CD8-positive, alpha-beta memory T cell (primary cell): ENCODE measurements at regions not wholly inside any gene's neighbourhood (a gene's known extent, or its start where the extent isn't known, plus 50 kb on each side); places are given as distances from the start of the nearest gene placed in this dataset.

Experiments used
- CTCF ChIA-PET: fragments of 350-600 bp; sonication (Branson Sonifier 250); formaldehyde crosslinking; loops from one replicate; lab custom pipeline; 2021; ENCODE audit warnings: antibody characterized with exemption; lab: Charles Lee
- POLR2A ChIA-PET: fragments of 350-600 bp; sonication (Branson Sonifier 250); formaldehyde crosslinking; loops from one replicate; lab custom pipeline; 2021; ENCODE audit warnings: antibody characterized with exemption; lab: Charles Lee
- DNase-seq, 5 donors: peaks; one replicate each; pipeline versions ENCODE4 v3.0.0 to v3.0.0-alpha.2; 2020 to 2022; ENCODE audit warnings: mixed read lengths in 1 of 5
- H3K27ac ChIP-seq: one replicate; pipeline ENCODE4 v1.7.0; 2013; ENCODE audit warnings: low read depth, mild to moderate bottlenecking, low read length, moderate library complexity
- H3K27me3 ChIP-seq: 2 replicates; pipeline ENCODE4 v1.7.0; 2013; ENCODE audit warnings: low read length, mild to moderate bottlenecking; ENCODE audit not compliant: insufficient read depth, poor library complexity, severe bottlenecking
- H3K36me3 ChIP-seq: 2 replicates; pipeline ENCODE4 v1.7.0; 2013; ENCODE audit warnings: mild to moderate bottlenecking, low read length, moderate library complexity; ENCODE audit not compliant: insufficient read depth
- H3K4me1 ChIP-seq: 2 replicates; pipeline ENCODE4 v1.7.0; 2013; ENCODE audit warnings: mild to moderate bottlenecking, low read length, moderate library complexity; ENCODE audit not compliant: insufficient read depth
- H3K4me3 ChIP-seq: 2 replicates; pipeline ENCODE4 v1.7.0; 2013; ENCODE audit warnings: mild to moderate bottlenecking, low read length
- H3K9me3 ChIP-seq: 2 replicates; pipeline ENCODE4 v1.7.0; 2013; ENCODE audit warnings: mild to moderate bottlenecking, low read length
- H3K27ac Mint-ChIP-seq, 8 donors: one replicate each; pipeline ENCODE4 v1.8.0; 2020 to 2021; ENCODE audit warnings: mixed read lengths in 8 of 8, mild to moderate bottlenecking in 6 of 8, inconsistent platforms in 3 of 8, moderate library complexity in 3 of 8
- H3K27me3 Mint-ChIP-seq, 2 donors: one replicate each; pipeline ENCODE4 v1.8.0; 2020 to 2021; ENCODE audit warnings: mixed read lengths in 2 of 2, mild to moderate bottlenecking in 1 of 2, moderate library complexity in 1 of 2
- H3K36me3 Mint-ChIP-seq, 3 donors: one replicate each; pipeline ENCODE4 v1.8.0; 2020 to 2021; ENCODE audit warnings: mixed read lengths in 3 of 3, inconsistent platforms in 1 of 3, mild to moderate bottlenecking in 1 of 3
- H3K4me1 Mint-ChIP-seq, 3 donors: one replicate each; pipeline ENCODE4 v1.8.0; 2020 to 2021; ENCODE audit warnings: mixed read lengths in 3 of 3, inconsistent platforms in 1 of 3, mild to moderate bottlenecking in 1 of 3
- H3K4me3 Mint-ChIP-seq, 7 donors: one replicate each; pipeline ENCODE4 v1.8.0; 2020 to 2021; ENCODE audit warnings: mixed read lengths in 7 of 7, mild to moderate bottlenecking in 6 of 7, moderate library complexity in 4 of 7, inconsistent platforms in 2 of 7
- H3K9me3 Mint-ChIP-seq, 5 donors: one replicate each; pipeline ENCODE4 v1.8.0; 2020 to 2022; ENCODE audit warnings: mixed read lengths in 5 of 5, mild to moderate bottlenecking in 3 of 5, moderate library complexity in 2 of 5, inconsistent platforms in 1 of 5

- no peak for DNase-seq
- no peaks in the 10 kb centered on the region for H3K4me1 ChIP-seq
- Mint-ChIP-seq H3K27ac (peak overlapping the region in 1 of 8 donors; percentile 21), H3K36me3 (no peaks in the 10 kb centered on the region), H3K4me1 (no peaks in the 10 kb centered on the region), H3K27me3 (no peaks in the 10 kb centered on the region), H3K9me3 (peaks cover 2 to 23% (median 6%) of the 10 kb centered on the region in 5 donors), H3K4me3 (no peak overlapping the region)
- CTCF ChIA-PET: interaction anchor here (0.7 kb wide), 1 partner anchor 25 kb away, joined by 3 read pairs; no protein-coding TSS in a partner anchor
- no peaks in the 10 kb centered on the region for H3K36me3 ChIP-seq
- H3K27me3 ChIP-seq: no peaks in the 10 kb centered on the region
- H3K27ac ChIP-seq: no peak overlapping the region
- no peaks in the 10 kb centered on the region for H3K9me3 ChIP-seq
- POLR2A ChIA-PET: no interaction called here
- no peak overlapping the region for H3K4me3 ChIP-seq
These were observed 635.7 kb upstream of the ANKRD30A start for GRCh38 chr10:36489611-36490228.

GRCh38 chr10:36489181-36489580 is 636.2 kb upstream of the ANKRD30A start:
- H3K27me3 Mint-ChIP-seq: no peaks in the 10 kb centered on the region
- CTCF ChIA-PET: interaction anchor here (0.7 kb wide), 1 partner anchor 26 kb away, joined by 3 read pairs; no protein-coding TSS in a partner anchor
- POLR2A ChIA-PET: no interaction called here

GRCh38 chr10:36488579-36488978 is 636.8 kb upstream of the ANKRD30A start:
- H3K36me3 Mint-ChIP-seq: no peaks in the 10 kb centered on the region
- ChIA-PET POLR2A (no interaction called here), CTCF (no interaction called here)
- H3K27ac Mint-ChIP-seq: no peak overlapping the region
- Histone ChIP-seq H3K27ac (no peak overlapping the region), H3K4me3 (no peak overlapping the region), H3K36me3 (no peaks in the 10 kb centered on the region), H3K27me3 (no peaks in the 10 kb centered on the region), H3K9me3 (no peaks in the 10 kb centered on the region), H3K4me1 (no peaks in the 10 kb centered on the region)
- H3K4me1 Mint-ChIP-seq: no peaks in the 10 kb centered on the region
- H3K27me3 Mint-ChIP-seq: no peaks in the 10 kb centered on the region
- H3K4me3 Mint-ChIP-seq: no peak overlapping the region
- DNase-seq: no peak
- H3K9me3 Mint-ChIP-seq: peaks cover 0 to 30% (median 6%) of the 10 kb centered on the region in 5 donors

More at GRCh38 chr10:36489181-36489580, 636.2 kb upstream of the ANKRD30A start:
- H3K27me3 ChIP-seq: no peaks in the 10 kb centered on the region
- Mint-ChIP-seq H3K4me3 (no peak overlapping the region), H3K4me1 (no peaks in the 10 kb centered on the region), H3K9me3 (peaks cover 2 to 28% (median 6%) of the 10 kb centered on the region in 5 donors), H3K27ac (no peak overlapping the region), H3K36me3 (no peaks in the 10 kb centered on the region)
- H3K4me3 ChIP-seq: no peak overlapping the region
- H3K4me1 ChIP-seq: no peaks in the 10 kb centered on the region
- H3K36me3 ChIP-seq: no peaks in the 10 kb centered on the region
- H3K9me3 ChIP-seq: no peaks in the 10 kb centered on the region
- no peak overlapping the region for H3K27ac ChIP-seq
- DNase-seq: no peak

- Mint-ChIP-seq H3K4me3 (no peak overlapping the region), H3K27ac (no peak overlapping the region), H3K9me3 (peaks cover 0 to 11% (median 3%) of the 10 kb centered on the region in 5 donors), H3K36me3 (no peaks in the 10 kb centered on the region), H3K4me1 (no peaks in the 10 kb centered on the region), H3K27me3 (no peaks in the 10 kb centered on the region)
- Histone ChIP-seq H3K27ac (no peak overlapping the region), H3K9me3 (no peaks in the 10 kb centered on the region), H3K27me3 (no peaks in the 10 kb centered on the region), H3K36me3 (no peaks in the 10 kb centered on the region), H3K4me3 (no peak overlapping the region), H3K4me1 (no peaks in the 10 kb centered on the region)
- ChIA-PET CTCF (no interaction called here), POLR2A (no interaction called here)
- DNase-seq: no peak
These were observed 646.3 kb upstream of the ANKRD30A start for GRCh38 chr10:36479073-36479472.

- no peaks in the 10 kb centered on the region for H3K4me1 Mint-ChIP-seq
- Histone ChIP-seq H3K4me1 (no peaks in the 10 kb centered on the region), H3K27ac (no peak overlapping the region), H3K27me3 (no peaks in the 10 kb centered on the region), H3K36me3 (no peaks in the 10 kb centered on the region), H3K9me3 (no peaks in the 10 kb centered on the region), H3K4me3 (no peak overlapping the region)
- no peaks in the 10 kb centered on the region for H3K36me3 Mint-ChIP-seq
- H3K27ac Mint-ChIP-seq: no peak overlapping the region
- ChIA-PET POLR2A (no interaction called here), CTCF (no interaction called here)
- H3K9me3 Mint-ChIP-seq: peaks cover 0 to 14% (median 2%) of the 10 kb centered on the region in 5 donors
- H3K4me3 Mint-ChIP-seq: no peak overlapping the region
- no peaks in the 10 kb centered on the region for H3K27me3 Mint-ChIP-seq
- no peak for DNase-seq
These were observed 649.0 kb upstream of the ANKRD30A start for GRCh38 chr10:36476399-36476798.

- ChIA-PET POLR2A (no interaction called here), CTCF (no interaction called here)
- H3K36me3 ChIP-seq: no peaks in the 10 kb centered on the region
- H3K27me3 Mint-ChIP-seq: no peaks in the 10 kb centered on the region
- H3K27ac Mint-ChIP-seq: no peak overlapping the region
- H3K27me3 ChIP-seq: no peaks in the 10 kb centered on the region
- H3K4me3 ChIP-seq: no peak overlapping the region
- H3K9me3 ChIP-seq: no peaks in the 10 kb centered on the region
- DNase-seq: no peak
- H3K36me3 Mint-ChIP-seq: no peaks in the 10 kb centered on the region
- no peaks in the 10 kb centered on the region for H3K4me1 ChIP-seq
- no peaks in the 10 kb centered on the region for H3K4me1 Mint-ChIP-seq
- H3K27ac ChIP-seq: no peak overlapping the region
- no peak overlapping the region for H3K4me3 Mint-ChIP-seq
- peaks cover 0 to 14% (median 2%) of the 10 kb centered on the region in 5 donors for H3K9me3 Mint-ChIP-seq
These were observed 649.7 kb upstream of the ANKRD30A start for GRCh38 chr10:36475746-36476145.

GRCh38 chr10:36474456-36474855 is 650.9 kb upstream of the ANKRD30A start:
- Mint-ChIP-seq H3K27ac (no peak overlapping the region), H3K36me3 (no peaks in the 10 kb centered on the region), H3K9me3 (peaks cover 0 to 14% (median 2%) of the 10 kb centered on the region in 5 donors), H3K27me3 (no peaks in the 10 kb centered on the region), H3K4me1 (no peaks in the 10 kb centered on the region), H3K4me3 (no peak overlapping the region)
- H3K4me3 ChIP-seq: no peak overlapping the region
- no peaks in the 10 kb centered on the region for H3K27me3 ChIP-seq
- no peaks in the 10 kb centered on the region for H3K9me3 ChIP-seq
- no peaks in the 10 kb centered on the region for H3K4me1 ChIP-seq
- no peaks in the 10 kb centered on the region for H3K36me3 ChIP-seq
- CTCF ChIA-PET: no interaction called here
- H3K27ac ChIP-seq: no peak overlapping the region
- POLR2A ChIA-PET: no interaction called here
- no peak for DNase-seq

- H3K27ac Mint-ChIP-seq: no peak overlapping the region
- H3K9me3 Mint-ChIP-seq: peaks cover 0 to 14% (median 2%) of the 10 kb centered on the region in 5 donors
- no peaks in the 10 kb centered on the region for H3K4me1 Mint-ChIP-seq
- no peak overlapping the region for H3K4me3 Mint-ChIP-seq
- DNase-seq: no peak
- Histone ChIP-seq H3K4me3 (no peak overlapping the region), H3K36me3 (no peaks in the 10 kb centered on the region), H3K27ac (no peak overlapping the region), H3K27me3 (no peaks in the 10 kb centered on the region), H3K9me3 (no peaks in the 10 kb centered on the region), H3K4me1 (no peaks in the 10 kb centered on the region)
- no peaks in the 10 kb centered on the region for H3K36me3 Mint-ChIP-seq
- POLR2A ChIA-PET: no interaction called here
- CTCF ChIA-PET: no interaction called here
- no peaks in the 10 kb centered on the region for H3K27me3 Mint-ChIP-seq
These were observed 652.3 kb upstream of the ANKRD30A start for GRCh38 chr10:36473122-36473521.
